ENCODE measurements at regions not wholly inside any gene's neighbourhood (a gene's known extent, or its start where the extent isn't known, plus 50 kb on each side); places are given as distances from the start of the nearest gene placed in this dataset.

GRCh38 chr13:107035778-107036177 is 467.8 kb upstream of the ARGLU1 start:
- TF ChIP-seq POLR2A (IDR thresholded peaks at IDR 0.05; ENCODE audit: low read depth): no peak
- no peak for TF ChIP-seq POLR2AphosphoS5 (IDR thresholded peaks at IDR 0.05)
- TF ChIP-seq CTCF (IDR thresholded peaks at IDR 0.05): no peak
- TF ChIP-seq EP300 (IDR thresholded peaks at IDR 0.05): no peak
